HepG2 (cell line): ENCODE measurements at regions not wholly inside any gene's neighbourhood (a gene's known extent, or its start where the extent isn't known, plus 50 kb on each side); places are given as distances from the start of the nearest gene placed in this dataset.

ENCODE experiments used
- AGO1 ChIP-seq: fragments of 200-400 bp; formaldehyde crosslinking; IDR thresholded peaks from 2 replicates; pipeline ENCODE4 v1.6.1; 2017; ENCODE audit warnings: mild to moderate bottlenecking, low read depth, low read length, moderate library complexity; ENCODE audit not compliant: poor library complexity, severe bottlenecking
- ATRX ChIP-seq: sonication (generic); formaldehyde crosslinking; IDR thresholded peaks from 2 replicates; pipeline ENCODE4 v1.4.0; 2020; ENCODE audit warnings: missing genetic modification reagents, borderline replicate concordance
- CSRNP2 ChIP-seq: sonication (generic); formaldehyde crosslinking; conservative IDR thresholded peaks from 2 replicates; pipeline ENCODE4 v1.8.0; 2022; ENCODE audit warnings: low read depth, missing genetic modification reagents
- HOMEZ ChIP-seq: IDR thresholded peaks from 2 replicates; pipeline ENCODE4 v1.6.1; 2016; ENCODE audit warnings: low read depth
- NFE2L1 ChIP-seq: sonication (generic); formaldehyde crosslinking; IDR thresholded peaks from 2 replicates; pipeline ENCODE4 v1.4.0; 2020; ENCODE audit warnings: missing genetic modification reagents, mild to moderate bottlenecking, borderline replicate concordance
- POLR2AphosphoS2 ChIP-seq: IDR thresholded peaks from 2 replicates; pipeline ENCODE4 v1.6.1; 2011; ENCODE audit warnings: low read depth, low read length, improper control_type of control experiment
- RBAK ChIP-seq: sonication (generic); formaldehyde crosslinking; IDR thresholded peaks from 2 replicates; pipeline ENCODE4 v1.5.1; 2020; ENCODE audit warnings: mild to moderate bottlenecking, missing genetic modification reagents
- USF2 ChIP-seq, 2 experiments: sonication (generic) in 1 of 2; formaldehyde crosslinking in 1 of 2; IDR thresholded peaks; 2 replicates each; pipeline versions ENCODE4 v1.5.1 to v1.6.1; 2011 to 2020; ENCODE audit warnings: borderline replicate concordance in 1 of 2, low read depth in 1 of 2, low read length in 1 of 2, mild to moderate bottlenecking in 1 of 2, missing genetic modification reagents in 1 of 2, moderate library complexity in 1 of 2
- ZBTB7B ChIP-seq: sonication (generic); formaldehyde crosslinking; IDR thresholded peaks from 2 replicates; pipeline ENCODE4 v1.4.0; 2020; ENCODE audit warnings: missing genetic modification reagents
- ZFP90 ChIP-seq: sonication (generic); formaldehyde crosslinking; IDR thresholded peaks from 2 replicates; pipeline ENCODE4 v1.8.0; 2022; ENCODE audit warnings: missing genetic modification reagents, mild to moderate bottlenecking, inconsistent platforms, borderline replicate concordance
- ZMYM3 ChIP-seq: sonication (generic); formaldehyde crosslinking; IDR thresholded peaks from 2 replicates; pipeline ENCODE4 v1.5.1; 2020; ENCODE audit warnings: mild to moderate bottlenecking, missing genetic modification reagents
- ZNF496 ChIP-seq: sonication (generic); formaldehyde crosslinking; IDR thresholded peaks from 2 replicates; pipeline ENCODE4 v1.8.1; 2023; ENCODE audit warnings: mild to moderate bottlenecking, moderate library complexity, missing genetic modification reagents; ENCODE audit not compliant: insufficient replicate concordance
- ZNF746 ChIP-seq: sonication (generic); formaldehyde crosslinking; IDR thresholded peaks from 2 replicates; pipeline ENCODE4 v1.8.0; 2022; ENCODE audit warnings: mild to moderate bottlenecking, missing genetic modification reagents
- TF ChIP-seq, protein P1 (sequence below): sonication (generic); formaldehyde crosslinking; IDR thresholded peaks from 2 replicates; pipeline ENCODE4 v1.4.0; 2020; ENCODE audit warnings: missing genetic modification reagents
- TF ChIP-seq, protein P2 (sequence below): sonication (generic); formaldehyde crosslinking; IDR thresholded peaks from 2 replicates; pipeline ENCODE4 v1.4.0; 2020; ENCODE audit warnings: missing genetic modification reagents
- TF ChIP-seq, protein P3 (sequence below): sonication (generic); formaldehyde crosslinking; IDR thresholded peaks from 2 replicates; pipeline ENCODE4 v1.8.0; 2022; ENCODE audit warnings: missing genetic modification reagents, mild to moderate bottlenecking, inconsistent platforms, borderline replicate concordance

GRCh38 chr2:42954227-42954962 is 162.0 kb upstream of the HAAO start (continued):
- TF ChIP-seq USF2 (IDR thresholded peaks at IDR 0.05; ENCODE audit: low read depth, low read length) (no peak), USF2 (CRISPR knock-in tag; IDR thresholded peaks at IDR 0.05; ENCODE audit: borderline replicate concordance) (no peak), ATRX (CRISPR knock-in tag) (no peak), NFE2L1 (CRISPR knock-in tag) (no peak), ZFP90 (CRISPR knock-in tag) (0 out of 2 replicates have a peak, but pooled peaks have one; percentile 17), RBAK (CRISPR knock-in tag) (no peak), ZNF496 (no peak), ZMYM3 (CRISPR knock-in tag) (no peak), CSRNP2 (no peak), POLR2AphosphoS2 (no peak), ZBTB7B (CRISPR knock-in tag) (peak; percentile 37; the same call in 1 of the 2 replicates), HOMEZ (no peak), ZNF746 (CRISPR knock-in tag) (0 out of 2 replicates have a peak, but pooled peaks have one; percentile 34), AGO1 (no peak)
- TF ChIP-seq, protein P1, sequence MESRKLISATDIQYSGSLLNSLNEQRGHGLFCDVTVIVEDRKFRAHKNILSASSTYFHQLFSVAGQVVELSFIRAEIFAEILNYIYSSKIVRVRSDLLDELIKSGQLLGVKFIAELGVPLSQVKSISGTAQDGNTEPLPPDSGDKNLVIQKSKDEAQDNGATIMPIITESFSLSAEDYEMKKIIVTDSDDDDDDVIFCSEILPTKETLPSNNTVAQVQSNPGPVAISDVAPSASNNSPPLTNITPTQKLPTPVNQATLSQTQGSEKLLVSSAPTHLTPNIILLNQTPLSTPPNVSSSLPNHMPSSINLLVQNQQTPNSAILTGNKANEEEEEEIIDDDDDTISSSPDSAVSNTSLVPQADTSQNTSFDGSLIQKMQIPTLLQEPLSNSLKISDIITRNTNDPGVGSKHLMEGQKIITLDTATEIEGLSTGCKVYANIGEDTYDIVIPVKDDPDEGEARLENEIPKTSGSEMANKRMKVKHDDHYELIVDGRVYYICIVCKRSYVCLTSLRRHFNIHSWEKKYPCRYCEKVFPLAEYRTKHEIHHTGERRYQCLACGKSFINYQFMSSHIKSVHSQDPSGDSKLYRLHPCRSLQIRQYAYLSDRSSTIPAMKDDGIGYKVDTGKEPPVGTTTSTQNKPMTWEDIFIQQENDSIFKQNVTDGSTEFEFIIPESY = peak; percentile 95
- TF ChIP-seq, protein P2, sequence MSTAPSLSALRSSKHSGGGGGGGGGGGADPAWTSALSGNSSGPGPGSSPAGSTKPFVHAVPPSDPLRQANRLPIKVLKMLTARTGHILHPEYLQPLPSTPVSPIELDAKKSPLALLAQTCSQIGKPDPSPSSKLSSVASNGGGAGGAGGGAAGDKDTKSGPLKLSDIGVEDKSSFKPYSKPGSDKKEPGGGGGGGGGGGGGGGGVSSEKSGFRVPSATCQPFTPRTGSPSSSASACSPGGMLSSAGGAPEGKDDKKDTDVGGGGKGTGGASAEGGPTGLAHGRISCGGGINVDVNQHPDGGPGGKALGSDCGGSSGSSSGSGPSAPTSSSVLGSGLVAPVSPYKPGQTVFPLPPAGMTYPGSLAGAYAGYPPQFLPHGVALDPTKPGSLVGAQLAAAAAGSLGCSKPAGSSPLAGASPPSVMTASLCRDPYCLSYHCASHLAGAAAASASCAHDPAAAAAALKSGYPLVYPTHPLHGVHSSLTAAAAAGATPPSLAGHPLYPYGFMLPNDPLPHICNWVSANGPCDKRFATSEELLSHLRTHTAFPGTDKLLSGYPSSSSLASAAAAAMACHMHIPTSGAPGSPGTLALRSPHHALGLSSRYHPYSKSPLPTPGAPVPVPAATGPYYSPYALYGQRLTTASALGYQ (CRISPR knock-in tag) = no peak
- TF ChIP-seq, protein P3, sequence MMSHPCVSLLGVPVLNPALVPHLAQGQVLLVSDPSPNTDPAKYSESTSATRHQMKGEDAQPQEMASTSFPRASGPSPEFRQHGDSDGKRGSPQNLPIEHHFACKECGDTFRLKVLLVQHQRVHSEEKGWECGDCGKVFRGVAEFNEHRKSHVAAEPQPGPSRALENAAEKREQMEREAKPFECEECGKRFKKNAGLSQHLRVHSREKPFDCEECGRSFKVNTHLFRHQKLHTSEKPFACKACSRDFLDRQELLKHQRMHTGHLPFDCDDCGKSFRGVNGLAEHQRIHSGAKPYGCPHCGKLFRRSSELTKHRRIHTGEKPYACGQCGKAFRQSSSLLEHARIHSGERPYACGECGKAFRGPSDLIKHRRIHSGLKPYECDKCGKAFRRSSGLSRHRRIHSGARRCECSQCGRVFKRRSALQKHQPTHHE (CRISPR knock-in tag) = no peak
